ENCODE measurements at regions not wholly inside any gene's neighbourhood (a gene's known extent, or its start where the extent isn't known, plus 50 kb on each side); places are given as distances from the start of the nearest gene placed in this dataset.
A peak's percentile ranks its signal among the peaks of the same experiment; 100 is the strongest.

DNA sequence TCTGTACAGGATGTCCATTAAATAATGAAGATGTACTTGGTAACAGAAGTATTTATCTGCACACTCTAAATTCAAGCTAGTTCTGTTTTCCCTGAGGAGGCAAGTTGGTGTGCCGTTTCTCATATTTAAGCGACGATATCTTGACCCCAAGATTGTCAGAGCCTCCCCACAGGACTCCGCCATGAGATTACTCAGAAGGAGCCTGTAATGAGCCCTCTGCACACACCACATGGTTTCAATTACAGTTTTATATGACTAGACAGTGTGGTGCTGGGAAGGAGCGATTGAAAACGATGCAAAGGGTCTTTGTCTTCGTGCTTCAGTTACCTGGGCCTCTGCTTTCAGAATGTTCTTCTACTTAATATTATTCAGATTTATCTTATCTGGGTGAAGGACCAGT is 840.4 kb upstream of the WWC1 start:
- DNase-seq: no peak

DNA sequence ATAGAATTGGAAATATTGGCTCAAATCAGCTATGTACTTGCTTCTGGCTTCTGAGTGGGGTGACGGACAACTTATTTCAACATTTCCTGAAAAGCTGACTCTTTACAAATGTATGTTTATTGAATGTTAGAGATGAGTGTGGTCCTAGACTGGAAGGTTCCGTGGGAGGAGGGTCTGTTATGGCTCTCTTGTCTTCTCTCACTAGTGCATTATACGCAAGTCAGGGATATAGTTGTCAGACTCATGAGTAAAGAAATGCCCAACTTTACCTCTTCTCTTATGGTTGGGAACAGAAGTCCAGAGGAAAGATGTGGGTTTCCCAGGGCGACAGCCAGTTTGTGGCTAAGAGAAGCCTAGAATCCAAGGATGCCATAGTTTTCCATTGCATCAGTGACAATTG is 839.3 kb upstream of the WWC1 start:
- no peak for DNase-seq

DNA sequence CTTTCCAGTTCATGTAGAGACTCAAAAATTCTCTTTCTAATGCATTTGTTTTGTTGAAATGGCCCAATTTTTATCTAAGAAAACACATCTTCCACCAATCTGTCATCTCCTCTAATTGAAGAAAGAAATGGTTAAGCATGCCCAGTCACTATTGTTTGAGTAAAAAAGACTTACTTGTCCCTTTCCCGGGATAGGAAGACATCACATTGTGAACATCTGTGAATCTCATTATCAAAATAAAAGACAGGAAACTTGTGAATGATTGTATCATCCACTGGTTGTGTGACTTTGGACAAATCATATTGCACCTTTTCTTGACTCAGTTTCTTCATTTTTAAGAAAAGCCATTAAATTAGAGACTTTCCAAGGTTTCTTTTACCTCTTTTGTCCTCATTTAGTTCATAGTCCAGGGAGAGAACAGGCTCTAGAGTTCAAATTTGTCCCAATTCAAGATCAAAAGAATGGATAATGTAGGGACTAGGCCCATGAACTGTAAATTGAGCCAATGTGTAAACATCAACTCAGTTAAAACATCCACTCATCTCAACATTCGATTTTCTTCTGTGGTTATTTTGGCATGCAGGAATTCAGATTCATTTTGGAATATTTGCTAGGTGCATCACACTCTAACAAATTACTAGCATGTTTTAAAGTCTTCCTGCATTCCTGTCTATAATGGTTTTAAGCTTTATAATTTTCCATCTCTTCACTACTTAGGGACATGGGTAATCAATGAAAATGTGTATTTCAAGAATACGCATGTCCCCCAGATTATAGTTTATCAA is 838.0 kb upstream of the WWC1 start:
- DNase-seq: no peak

DNA sequence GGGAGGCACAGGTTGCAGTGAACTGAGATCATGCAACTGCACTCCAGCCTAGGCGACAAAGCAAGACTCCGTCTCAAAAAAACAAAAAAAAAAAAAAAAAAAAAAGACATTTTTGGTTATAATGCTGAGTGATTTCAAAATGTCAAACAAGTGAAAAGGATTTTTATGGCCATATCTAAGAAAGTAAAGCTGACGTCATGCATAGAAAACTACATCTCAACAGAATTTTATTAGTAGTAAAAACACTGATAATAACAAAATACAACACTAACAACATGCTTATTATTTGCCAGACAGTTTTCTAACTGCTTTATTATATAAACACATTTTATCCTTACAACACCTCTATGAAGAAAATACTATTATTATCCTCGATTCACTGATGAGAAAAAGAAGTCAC is 833.0 kb upstream of the WWC1 start:
- no peak for DNase-seq

DNA sequence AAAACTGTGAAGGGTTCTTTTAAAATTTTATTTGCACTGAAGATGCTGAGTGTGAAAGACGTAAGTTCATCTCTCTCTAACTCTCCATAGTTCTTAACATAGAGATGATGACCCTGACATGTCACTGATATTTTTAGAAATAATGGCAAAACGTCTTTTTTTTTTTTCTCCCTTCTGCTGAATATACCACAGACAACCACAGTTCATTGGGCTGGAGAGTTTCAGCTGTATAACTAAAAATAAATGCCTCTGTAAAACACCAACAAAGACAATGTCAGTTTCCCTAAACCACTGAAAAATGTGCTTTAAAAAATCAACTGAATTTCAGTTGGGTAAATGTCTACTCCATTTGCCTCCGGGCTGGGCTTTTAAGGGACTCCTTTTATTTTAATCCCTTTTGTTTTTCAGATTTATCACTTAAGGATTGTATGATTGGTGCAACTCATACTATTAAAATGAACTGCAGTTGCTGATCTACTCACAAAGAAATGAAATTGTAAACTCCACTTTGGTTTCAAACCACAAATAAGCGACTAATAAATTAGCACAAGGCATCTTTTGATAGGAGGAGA is 830.9 kb upstream of the WWC1 start:
- no peak for DNase-seq

DNA sequence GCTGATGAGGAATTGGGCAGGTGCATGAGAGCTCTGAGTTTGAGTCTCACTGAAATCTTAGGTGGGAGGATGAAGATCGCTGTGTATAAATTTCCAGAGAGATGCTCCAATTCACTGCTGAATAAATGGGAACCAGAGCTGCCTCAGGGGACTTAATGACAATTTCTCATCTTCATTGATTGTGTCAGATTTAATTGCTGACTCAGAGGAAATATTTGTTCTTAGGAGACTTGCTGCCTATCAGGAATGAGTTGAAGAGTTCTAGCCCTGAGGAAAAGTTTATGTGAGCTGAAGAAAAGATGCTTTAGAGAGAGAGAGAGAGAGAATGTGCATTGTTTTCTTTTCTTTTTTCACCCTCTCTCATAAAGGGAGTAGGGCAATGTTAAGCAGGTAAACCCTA is 827.5 kb upstream of the WWC1 start:
- no peak for DNase-seq

DNA sequence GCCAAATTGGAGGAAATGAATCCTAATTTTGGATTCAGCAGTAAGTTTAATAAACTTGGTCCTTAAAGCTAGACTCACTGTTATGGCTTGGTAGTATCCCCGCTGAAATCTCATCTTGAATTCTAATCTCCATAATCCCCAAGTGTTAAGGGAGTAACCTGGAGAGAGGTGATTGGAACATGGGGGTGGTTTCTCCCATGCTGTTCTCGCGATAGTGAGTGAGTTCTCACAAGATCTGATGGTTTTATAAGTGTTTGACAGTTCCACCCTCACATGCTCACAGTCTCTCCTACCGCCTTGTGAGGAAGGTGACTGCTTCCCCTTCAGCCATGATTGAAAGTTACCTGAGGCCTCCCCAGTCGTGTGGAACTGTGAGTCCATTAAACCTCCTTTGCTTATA is 824.5 kb upstream of the WWC1 start:
- no peak for DNase-seq

DNA sequence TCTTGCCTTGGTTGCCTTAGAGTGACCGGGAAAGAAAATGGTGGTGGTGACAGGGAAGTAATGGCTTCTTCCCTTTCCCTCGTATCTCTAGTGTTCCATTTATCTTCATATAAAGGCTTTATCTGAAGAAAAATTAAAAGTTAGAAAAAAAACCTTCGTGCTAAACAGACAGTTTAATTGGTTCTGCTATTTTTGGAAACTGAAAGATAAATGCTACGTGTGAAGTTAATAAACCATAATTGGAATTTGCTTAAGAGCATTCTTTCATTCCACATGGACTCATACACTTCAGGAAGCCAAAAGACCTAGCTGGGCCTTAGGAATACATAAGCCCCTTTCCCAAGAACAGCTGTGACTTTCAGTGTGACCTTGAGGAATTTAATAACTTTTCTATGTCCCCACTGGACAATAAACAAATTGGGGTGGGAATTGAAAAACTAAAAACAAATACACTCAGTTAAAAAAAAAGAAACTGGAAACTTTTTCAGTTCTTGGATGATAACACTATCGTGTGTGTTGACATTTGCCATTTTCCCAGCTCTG is 818.8 kb upstream of the WWC1 start:
- DNase-seq: no peak

DNA sequence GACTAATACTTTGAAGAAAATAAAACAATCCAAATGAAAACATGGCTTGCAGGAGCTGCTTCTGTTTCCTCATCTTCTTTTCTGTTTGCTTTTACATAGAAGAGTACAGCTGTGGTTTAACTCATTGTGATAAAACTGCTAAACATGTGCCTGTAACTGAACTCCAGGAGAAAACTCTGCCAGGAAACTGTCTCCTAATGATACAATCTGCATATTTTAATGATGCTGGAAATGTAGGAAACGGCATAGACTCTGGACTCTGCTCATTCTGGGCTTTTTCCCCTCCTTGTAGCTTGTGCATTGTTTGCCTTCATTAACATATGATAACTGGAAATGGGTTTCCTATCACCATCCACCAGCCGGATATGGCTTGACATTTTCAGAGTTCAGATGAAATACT is 813.3 kb upstream of the WWC1 start:
- no peak for DNase-seq

DNA sequence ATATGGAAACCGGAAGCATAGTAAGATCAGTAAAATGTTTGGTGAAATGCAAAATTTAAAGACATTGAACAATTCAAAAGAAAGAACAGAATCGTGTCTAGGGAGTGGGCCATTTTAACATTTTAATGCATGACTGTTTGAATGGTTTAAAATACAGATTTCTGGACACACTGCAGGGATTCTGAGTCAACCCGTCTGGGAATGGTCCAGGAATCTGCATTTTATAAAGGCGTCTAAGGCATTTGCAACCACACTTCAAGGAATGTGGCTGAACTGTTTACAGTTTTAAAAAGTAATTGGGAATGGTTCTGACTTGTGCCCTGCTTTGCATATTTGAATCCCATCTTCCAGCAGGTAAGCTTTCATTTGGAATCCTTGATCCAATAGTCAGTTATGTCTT is 811.7 kb upstream of the WWC1 start:
- DNase-seq: no peak

DNA sequence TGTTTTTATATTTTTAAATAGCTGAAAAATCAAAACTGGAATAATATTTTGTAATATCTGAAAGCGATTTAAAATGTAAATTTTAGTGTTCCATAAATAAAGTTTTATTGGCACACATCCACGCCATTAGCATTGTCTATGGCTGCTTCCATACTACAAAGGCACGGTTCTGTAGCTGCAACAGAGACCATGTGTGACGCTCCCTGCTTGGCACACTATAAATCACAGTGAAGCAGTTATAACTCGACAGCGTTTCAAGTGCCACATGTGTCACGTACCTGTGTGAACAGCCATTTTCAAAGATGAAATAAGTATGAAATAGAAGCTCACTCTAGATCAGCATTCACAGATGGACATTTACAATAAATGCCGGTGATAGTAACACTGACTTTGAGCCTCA is 810.1 kb upstream of the WWC1 start:
- no peak for DNase-seq

DNA sequence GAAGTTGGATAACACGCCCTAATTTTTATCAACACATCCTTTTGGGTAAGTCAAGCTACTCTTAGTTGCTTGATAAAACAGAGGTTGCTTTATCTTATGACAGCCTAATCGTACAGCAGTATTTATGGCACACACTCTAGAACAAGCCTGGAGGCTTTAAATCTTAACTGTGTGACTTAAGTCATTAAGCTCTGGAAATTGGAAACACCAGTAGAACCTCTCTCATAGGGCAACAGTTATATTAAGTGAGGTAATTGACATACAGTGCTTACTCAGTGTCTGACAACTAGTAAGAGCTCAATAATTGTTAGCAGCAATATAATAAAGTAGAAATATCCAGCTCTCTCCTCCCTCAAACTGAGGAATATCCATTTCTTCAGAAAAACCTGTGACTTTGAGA is 808.9 kb upstream of the WWC1 start:
- no peak for DNase-seq

DNA sequence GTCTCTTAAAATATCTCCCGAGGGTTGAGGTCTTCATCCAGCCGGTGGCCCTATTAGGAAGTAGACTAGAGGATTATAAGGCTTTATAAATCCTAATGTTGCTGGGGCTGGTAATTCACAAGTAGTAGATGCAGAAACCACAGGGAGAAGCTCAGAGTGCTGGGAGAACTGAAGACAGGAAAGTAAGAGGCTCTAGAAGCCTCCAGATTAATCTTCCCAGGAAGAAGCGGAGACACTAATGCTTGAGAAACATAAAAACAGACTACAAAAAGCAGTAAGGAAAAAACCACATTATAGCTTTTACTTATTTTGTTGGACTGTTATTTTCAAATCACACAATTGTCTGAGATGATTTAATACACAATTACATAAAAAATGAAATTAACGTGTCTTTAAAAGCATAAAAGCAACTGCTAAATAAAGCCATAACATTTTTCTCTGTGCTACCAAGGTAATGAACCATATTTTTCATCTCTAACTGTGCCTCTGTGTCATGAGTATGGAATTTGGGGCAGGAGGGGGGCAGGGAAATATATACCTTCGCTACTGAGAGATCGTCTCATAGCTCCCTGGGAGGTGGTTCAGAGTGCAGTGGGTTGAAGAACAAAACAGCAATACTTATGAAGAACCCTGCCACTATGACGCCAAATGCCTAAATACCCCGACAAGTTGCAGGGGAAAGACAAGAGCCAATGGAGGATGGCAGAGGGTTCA is 806.2 kb upstream of the WWC1 start:
- no peak for DNase-seq

DNA sequence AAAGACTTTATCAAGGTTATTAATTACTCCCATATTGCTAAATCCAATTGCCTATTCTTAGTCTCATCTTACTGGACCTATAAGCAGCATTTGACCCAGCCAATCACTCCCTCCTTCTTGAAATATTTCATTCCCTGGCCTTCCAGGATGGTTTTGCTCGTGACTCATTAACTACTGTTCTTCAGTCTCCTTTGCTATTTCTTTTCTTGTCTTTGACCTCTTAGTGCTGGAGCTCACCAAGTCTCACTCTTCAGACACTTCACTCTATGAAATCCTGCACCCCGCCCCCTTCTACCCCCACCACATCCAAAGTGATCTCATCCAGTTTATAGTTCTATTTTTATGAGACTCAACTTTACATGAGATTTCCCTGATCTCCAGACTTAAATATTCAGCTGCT is 803.1 kb upstream of the WWC1 start:
- DNase-seq: no peak

DNA sequence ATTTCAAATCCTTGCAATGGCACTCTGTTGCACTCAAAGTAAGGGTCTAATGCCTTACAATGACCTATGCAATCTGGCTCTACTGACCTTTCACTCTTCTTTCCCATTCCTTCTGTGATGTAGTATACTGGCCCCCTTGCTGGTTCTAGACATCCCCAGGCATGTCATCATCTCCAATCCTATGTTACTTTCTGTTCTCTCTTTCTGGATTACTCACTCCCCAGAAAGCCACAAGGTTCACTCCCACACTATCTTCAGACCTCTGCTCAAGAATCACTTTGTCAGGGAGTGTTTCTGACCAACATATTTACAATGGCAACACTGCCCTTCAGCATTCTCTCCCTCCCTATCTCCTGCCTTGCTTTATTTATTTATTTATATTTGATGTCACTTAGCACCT is 802.2 kb upstream of the WWC1 start:
- no peak for DNase-seq

DNA sequence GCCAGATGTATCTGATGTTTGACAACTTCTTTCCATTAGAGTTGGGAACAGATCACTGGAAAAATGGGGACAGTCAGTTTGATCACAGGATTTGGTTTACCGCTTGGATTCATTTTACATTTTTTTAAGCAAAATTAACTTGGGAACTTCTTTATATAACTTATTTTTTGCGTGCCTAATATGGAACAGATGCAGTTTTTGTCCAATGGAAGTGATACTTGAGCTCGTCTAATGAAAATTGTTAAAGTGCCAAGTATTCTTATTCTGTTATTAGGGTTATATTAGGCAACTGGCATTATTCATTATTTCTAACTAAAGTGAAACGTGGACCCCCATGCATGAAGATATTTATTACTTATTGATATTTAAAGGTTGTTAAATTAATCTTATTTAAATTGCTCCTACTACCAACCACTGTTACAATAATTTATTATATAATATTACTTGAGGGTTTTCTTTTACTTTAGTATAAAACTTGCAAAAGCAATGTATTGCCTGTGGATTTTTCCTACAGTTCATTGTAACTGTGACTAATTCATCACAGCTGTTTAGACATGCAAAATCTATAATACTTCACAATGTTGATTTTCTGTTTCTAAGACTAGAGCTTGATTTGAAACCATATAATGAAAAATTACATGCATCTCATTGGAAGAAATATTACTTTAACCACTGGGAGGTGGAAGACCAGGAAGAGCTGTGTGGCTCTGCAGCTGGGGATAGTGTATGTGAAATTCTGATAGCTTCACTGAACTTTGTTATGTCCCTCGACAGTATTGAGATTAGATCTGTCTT is 787.3 kb upstream of the WWC1 start:
- DNase-seq: peak; percentile 79

DNA sequence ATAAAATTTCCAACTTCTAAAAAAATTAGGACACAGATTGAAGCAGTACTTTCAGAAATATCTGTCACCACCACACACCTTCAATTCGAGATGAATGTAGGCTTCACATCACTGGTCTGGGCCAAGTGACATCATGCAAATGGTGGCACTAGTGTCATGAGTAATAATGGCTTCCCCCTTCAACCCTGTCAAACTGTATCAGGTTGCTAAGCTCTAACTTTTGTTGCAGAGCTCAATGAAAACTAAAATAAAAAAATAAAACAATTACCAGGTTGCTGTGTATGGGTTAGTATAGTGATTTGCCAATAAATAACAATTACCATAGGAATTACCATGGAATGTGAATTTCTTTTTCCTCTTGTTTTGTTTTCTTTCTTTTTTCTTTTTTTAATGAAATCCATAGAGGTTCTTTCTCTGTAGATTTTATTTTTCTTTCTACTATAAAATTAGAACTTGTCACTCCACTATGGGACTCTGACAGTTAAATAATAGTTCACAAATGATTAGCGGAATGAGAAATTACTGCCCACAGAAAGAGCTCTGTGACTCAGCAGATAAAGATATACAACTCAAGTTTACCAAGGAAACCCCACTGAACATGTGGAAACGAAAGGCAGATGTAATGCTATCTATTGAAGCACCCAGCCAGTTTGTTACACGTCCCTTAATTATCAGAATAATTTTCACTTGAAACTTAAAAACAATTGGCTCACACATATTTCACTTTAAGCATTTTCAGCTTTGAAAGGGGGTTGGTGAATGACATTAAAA is 783.8 kb upstream of the WWC1 start:
- no peak for DNase-seq

DNA sequence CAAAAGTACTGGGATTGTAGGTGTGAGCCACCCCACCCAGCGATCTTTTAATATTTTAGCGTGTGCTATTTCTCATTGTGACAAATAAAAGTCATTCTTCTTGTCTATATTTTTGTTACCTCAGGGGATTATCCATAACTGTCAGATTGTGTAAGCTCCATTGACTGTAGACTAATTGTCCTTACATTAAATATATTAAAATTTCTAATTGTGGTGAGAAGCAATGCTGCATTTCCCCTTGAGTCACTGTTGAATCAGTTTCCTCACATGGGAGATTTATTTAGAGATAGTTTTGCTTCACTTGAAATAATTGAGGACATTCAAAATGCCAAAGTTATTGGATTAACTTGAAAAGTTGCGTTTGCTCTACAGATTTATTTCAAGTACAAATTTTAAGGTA is 782.4 kb upstream of the WWC1 start:
- no peak for DNase-seq

DNA sequence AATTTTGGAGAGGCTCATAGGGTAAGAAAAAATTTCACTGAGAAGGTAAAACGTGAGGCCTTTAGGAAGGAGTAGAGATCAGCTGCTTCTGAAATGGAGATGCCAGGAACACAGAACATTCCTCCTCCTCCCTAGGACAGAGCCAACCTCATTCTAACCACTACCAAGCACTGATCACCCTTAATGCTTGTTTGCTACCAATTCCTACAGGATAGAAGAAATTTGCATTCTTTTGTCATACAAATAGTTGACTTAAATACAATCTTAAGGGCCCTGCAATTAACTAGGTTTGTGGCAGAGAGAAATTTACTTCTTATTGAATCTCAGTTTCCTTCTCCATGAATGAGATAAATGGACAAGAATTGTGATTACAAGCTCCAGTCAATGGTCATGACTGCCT is 780.2 kb upstream of the WWC1 start:
- no peak for DNase-seq

DNA sequence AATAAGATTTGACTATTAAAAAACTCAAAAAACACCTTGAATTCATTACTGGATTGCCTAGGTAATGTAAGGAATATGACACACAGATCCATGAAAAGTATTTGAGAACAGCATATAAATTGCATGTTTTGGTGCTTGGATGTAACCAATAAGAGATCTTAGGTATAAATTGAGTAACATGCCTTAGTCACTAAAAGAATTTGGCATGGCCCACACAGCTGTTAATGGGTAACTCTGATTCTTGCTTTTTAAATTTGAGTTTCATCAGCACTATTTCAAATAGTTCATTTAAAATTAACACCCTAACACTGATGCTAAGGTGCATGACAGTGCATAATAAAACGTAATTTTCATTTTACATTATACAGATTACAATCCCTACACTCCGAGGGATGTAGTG is 779.3 kb upstream of the WWC1 start:
- no peak for DNase-seq

DNA sequence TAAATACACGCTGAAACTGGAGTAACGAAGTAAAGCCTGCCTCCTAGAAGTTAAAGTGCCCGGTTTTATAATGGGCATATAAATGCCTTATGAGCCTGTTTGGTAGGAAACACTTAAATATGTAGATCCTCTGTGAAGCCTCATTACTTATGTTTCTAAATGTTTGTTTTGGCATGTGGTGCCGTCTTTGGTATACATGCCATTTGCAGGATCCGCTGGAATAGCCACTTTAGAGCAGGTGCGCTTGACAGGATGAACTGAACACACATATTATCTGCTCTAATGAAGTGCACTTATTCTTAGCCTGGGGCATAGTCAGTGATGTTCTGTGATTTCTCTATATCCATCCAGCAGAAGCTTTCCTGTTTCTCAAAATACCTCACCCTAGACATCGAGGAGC is 778.1 kb upstream of the WWC1 start:
- DNase-seq: no peak

DNA sequence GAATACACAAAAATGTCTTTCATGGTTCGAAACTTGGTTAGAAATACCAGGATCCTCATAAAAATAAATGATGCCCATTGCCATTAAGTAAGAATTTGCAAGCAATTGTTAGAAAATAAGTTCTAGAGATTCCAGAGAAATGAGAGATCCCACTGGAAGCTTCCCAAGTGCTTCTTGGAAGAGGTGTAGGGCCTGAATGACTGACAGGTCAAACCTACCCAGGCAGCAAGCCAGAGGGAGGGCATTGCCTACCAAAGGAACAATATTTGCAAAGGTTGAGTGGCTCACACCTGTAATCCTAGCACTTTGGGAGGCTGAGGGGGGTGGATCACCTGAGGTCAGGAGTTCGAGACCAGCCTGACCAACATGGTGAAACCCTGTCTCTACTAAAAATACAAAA is 777.0 kb upstream of the WWC1 start:
- no peak for DNase-seq
